Endothelial cell of umbilical vein (primary cell): ENCODE measurements at regions not wholly inside any gene's neighbourhood (a gene's known extent, or its start where the extent isn't known, plus 50 kb on each side); places are given as distances from the start of the nearest gene placed in this dataset.

Source experiments
- CTCF ChIP-seq, 2 donors: IDR thresholded peaks; 1 replicate in 1 of 2; 2 replicates in 1 of 2; pipeline ENCODE4 v1.5.1; 2011; ENCODE audit warnings: low read length in 2 of 2, mild to moderate bottlenecking in 2 of 2, moderate library complexity in 2 of 2, control low read depth in 1 of 2, inconsistent platforms in 1 of 2, low read depth in 1 of 2; ENCODE audit not compliant: insufficient read depth in 1 of 2; ENCODE audit errors: extremely low read depth in 1 of 2
- MAX ChIP-seq: IDR thresholded peaks from 2 replicates; pipeline ENCODE4 v1.6.1; 2011; ENCODE audit not compliant: insufficient read depth, insufficient read length
- POLR2A ChIP-seq: IDR thresholded peaks from 2 replicates; pipeline ENCODE4 v1.6.1; 2012; ENCODE audit warnings: low read depth, mild to moderate bottlenecking, control low read depth, low read length
- POLR2AphosphoS5 ChIP-seq: IDR thresholded peaks from 2 replicates; pipeline ENCODE4 v1.6.1; 2012; ENCODE audit warnings: low read depth, mild to moderate bottlenecking, control low read depth, low read length, moderate library complexity; ENCODE audit not compliant: insufficient read depth

- TF ChIP-seq POLR2A (no peak), CTCF (IDR thresholded peaks at IDR 0.05; ENCODE audit: extremely low read depth in 1 of 2, insufficient read depth in 1 of 2, low read depth in 1 of 2, low read length in 2 of 2) (no peak), POLR2AphosphoS5 (no peak), MAX (no peak)
Measured at GRCh38 chr7:69186974-69187373, 411.3 kb upstream of the AUTS2 start.
